ENCODE measurements at regions not wholly inside any gene's neighbourhood (a gene's known extent, or its start where the extent isn't known, plus 50 kb on each side); places are given as distances from the start of the nearest gene placed in this dataset.

- TF ChIP-seq CTCF (conservative IDR thresholded peaks at IDR 0.05), result peak; percentile 78
- TF ChIP-seq ZFX (IDR thresholded peaks at IDR 0.05), result no peak
Measured at GRCh38 chr3:69671082-69671952, 67.9 kb upstream of the MITF start.

Data from C4-2B (cell line).